HG03432 (cell line): ENCODE measurements at regions not wholly inside any gene's neighbourhood (a gene's known extent, or its start where the extent isn't known, plus 50 kb on each side); places are given as distances from the start of the nearest gene placed in this dataset.

Experiments used
- ATAC-seq: cut with Tn5 transposase; IDR thresholded peaks from one replicate; pipeline ENCODE4 v1.9.1; 2021; ENCODE audit warnings: mild to moderate bottlenecking, moderate library complexity; ENCODE audit not compliant: unreplicated experiment

DNA sequence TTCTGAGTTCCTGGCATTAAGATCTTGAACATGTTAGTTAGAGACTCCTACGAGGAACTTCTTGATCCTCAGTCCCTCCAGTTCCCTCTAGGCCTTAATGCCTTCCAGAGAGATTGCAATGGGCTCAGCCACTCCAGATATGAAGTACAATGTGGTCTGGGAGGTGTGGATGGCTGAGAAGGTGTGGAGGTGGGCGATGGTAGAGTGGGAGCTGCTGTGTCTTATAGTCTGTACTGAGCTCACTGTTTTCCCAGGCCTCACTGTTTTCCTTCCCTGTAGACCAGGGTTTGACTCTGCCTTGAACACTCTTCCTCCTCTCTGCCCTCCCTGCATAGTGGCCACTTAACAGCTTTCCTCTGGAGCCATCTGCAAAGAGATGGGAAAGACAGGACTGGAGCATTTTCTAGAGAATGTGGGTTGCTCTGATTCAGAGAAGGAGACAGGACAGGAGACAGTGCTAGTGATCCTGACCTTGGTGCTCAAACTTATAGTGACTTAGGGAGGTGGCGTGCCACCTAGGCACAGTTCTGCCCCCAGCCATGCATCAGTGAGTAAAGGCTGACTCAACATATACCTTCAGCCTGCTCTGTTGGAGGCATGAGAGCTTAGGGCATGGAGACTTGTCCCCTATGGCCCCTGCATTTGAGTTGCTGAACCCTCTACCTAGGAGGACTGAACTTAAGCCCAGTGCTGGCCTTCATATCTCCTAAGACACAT is 129.7 kb downstream of the TDRD15 start:
- ATAC-seq = no peak

DNA sequence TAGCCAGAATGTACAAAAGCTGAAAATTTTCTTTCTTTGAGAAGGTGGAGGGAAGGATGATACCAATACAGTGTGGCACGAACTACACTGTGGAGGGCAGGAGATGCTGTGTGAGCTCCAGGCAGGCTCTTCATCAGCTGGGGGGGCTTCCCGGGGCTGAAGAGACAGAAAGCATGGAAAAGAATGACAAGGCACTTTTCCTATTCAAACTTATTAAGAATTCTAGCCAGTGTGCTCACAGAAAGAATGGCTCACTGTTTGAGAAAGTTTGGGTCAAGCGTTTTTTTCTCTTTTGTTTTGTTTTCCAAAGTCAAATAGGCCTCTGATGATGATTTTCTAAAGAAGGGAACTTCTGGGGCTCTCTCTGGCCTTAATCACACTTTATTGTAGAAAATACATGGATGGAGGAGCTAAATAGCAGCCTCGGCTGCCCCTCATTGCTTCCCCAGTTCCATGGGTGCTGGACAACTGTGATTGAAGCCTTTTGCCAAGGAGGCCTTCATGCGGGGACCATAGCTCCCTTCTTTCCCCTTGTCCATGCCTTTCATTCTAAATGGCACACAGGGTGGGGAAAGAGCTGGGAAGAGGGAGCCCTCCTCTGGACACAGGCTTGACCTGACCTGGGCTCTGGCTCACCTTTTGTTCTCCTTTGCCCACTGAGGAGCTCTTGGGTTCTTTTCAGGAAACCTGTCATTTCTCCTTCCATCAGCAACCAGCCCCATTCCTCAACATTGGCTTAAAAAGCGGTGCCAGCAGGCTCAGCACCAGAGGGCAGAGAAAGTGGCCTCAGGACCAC is 130.6 kb downstream of the TDRD15 start:
- ATAC-seq = no peak

DNA sequence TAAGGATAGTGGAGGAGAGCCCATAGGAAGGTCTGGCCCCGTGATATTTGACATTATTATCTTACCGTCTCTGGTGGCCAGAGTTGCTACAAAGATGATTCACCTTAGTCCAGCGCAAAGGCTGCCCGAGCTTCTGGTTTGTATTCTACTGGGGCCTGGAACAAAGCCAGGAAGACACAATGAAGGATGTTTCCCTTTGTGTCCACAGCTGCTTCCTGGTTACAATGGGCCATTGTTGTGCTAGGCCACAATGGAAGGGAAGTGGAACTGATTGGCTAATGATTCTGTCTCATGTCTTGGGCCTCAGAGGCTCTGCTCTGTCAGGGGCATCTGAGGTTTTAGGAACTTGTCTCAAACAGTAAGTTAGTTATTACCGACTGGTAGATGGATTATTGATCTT is 132.2 kb downstream of the TDRD15 start:
- peak; percentile 87 for ATAC-seq

DNA sequence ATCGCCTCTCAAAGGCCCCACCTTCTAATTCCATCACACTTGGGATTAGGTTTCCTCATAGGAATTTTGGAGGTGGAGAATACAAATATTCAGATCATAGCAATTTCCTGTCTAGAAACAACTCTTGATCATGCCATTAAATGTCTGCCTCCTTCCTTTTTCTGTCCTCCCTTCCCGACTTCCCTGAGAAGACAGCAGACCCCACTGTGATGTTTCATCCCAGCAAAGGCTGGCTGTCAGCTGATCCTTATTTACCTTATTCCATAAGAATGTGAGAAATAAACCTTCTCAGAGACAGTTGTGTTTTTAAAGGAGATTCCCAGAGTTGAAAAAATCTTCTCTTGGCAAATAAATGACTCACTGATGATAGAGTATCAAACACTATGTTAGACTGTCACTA is 133.9 kb downstream of the TDRD15 start:
- ATAC-seq = no peak

DNA sequence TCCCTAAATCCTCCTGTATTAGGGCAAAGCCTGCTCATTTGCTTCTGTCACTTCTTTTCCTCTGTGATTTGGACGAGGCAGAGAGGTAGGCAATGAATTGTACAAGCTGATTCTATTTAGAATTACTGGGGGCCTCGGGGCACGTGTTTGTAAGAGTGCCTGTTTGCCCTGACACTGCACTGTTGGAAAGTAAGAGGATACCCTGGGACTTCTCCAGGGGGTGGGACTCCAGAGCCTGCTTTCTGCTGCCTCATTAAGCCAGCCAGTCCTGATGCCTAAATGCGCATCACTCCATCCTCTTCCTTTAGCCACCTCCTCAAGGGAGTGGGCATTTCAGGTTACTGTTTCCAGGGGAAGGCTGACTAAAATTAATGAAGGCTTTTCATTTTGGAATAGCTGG is 134.3 kb downstream of the TDRD15 start:
- ATAC-seq = no peak

DNA sequence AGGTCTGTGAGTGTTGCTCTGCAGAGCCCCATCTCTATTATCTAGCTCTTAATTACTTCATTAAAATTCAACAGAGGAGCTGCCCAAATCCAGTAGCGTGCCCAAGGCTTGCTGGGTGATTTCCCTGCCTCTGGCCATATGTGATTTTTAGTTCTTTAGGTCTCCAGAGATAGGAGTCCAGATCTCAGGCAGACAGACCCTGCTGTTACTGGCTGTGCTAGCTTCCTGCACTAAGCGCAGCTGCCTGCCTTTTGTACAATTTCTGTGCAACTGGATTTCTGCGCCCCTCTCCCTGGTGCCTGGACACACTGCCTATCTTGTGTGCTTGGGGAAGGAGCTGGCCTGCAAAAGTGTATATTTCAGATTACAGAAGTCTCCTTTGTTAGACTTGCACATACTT is 136.5 kb downstream of the TDRD15 start:
- ATAC-seq = no peak

DNA sequence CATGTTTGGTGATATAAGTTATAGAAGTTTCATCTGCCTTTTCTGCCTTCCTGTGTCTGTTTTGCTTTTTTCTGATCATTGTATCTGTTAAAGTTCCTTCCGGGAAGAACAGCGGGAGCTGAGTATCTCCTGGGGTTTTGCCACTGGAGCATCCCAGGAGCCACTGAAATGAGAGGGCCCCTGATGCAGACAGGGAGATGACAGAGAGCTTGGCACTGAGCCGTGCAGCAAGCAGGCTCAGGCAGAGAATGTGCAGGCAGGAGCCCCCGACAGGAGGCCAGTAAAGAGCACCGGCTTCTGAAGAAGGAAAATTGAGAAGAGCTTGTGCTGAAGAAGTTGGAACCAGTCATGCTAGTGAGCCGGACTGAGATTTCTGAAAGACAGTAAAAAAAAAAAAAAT is 137.8 kb downstream of the TDRD15 start:
- no peak for ATAC-seq

DNA sequence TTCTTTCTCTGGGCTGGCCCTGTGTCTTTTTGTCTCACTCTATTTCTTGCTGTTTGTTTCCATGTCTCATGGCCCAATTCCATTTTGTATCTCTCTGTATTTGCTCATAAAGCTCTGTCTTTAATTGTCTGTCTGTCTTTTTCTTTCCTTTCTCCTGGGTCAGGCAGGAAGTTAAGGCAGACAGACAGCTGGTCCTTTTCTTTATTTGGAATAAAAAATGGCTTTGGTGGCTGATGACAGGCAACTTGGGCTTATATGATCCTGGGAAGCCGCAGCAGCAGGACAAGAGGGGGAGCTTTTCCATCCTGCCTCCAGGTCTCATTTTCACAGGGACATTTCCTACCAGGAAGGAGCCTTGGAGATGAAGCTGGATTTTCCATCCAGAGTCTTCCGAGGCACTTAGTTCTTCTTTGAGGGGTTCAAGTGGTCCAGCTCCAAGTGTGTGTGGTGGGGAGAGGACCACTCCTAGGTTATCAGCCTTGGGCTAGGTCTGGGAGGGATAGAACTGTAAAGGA is 138.7 kb downstream of the TDRD15 start:
- no peak for ATAC-seq

DNA sequence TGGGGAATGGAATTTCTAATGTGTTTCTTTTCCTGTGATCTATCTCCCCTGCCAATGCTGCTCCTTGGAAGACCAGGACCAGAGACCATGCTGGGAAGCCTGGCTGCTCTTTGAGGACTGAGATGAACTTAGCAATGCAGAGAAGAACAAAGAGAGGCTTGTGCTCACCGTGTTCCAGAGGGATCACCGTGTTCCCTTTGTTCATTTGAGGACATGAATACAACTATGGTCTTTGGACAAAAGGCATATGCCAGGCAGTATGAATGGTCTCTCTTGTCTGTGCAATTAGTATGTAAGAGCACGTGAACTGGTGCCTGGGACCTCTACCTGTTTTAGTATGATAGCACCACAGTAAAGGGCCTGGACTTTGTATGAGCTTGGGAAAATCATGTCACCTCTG is 139.9 kb downstream of the TDRD15 start:
- ATAC-seq = no peak

DNA sequence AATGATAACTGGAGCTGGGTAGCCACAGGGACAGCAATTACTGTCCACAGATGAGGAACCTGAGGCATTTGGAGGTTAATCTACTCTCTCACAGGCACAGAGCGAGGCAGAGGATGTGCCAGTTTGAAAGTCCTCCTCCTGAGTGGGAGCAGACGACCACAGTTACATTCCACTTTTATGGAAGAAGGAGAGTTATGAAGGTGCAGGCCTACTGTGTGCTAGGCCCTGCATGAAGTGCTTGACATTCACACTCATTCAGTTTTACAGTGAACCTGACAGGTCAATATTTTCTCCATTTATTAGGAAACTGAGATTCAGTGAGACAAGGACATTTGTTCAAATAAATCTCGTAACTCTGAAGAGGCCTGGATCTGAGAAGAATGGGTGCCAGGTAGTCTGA is 142.0 kb downstream of the TDRD15 start:
- no peak for ATAC-seq

DNA sequence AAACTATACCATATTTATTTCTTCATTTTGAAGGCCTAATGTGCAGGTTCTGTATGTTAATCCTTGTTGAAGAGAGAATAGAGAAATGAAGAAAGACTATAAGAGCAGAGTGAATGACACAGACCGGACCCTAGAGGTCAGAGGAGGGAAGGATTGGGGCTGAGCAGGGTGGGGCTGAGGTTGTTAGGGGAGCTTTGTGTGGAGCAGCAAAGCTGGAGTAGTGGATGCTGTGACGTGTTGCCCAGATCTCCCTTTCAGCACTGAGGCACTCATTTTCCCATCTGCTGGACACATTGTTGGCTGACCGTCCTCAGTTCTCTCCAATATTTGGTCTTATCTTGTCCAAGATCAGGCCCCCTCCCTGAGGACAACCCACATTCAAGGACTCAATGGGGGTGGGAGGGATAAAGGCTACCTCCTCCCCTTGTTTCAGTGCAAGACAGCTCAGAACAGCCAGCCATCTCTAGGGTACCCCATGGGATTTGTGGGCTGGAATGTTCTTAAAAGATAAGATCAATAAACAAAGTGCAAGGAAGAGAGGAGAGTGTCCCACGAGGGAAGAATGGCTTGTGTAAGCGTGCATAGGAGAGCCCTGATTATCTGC is 143.6 kb downstream of the TDRD15 start:
- no peak for ATAC-seq

DNA sequence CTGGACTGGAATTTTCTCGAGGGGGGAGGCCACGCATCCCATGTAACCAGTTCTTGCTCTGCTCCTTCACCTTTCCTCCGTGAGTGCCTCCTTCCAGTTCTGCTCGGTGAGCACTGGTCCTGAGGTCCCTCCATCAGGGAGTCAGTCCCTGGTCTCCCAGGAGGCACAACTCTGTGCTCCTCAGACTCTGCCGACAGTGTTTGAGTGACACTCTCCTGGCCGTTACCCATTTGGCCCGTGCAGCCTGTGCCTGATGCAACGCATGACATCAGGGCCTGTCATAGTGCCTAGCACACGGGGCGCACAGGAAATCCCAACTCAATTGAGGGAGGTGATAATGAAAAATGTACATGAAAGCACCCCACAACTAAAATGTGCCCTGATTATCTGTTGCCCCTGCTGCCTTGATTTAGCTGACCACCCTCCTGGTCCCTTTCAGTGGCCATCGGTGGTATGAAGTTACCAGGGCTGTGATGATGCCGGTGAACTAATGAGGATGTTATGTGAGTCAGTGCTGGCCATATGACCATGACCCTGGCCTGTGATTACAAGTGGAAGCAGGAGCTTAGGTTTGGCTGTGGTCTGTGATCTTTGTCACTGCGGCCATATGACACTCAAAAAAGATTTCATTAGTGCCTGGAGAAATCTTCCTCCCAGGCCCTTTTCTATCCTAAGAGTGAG is 144.6 kb downstream of the TDRD15 start:
- no peak for ATAC-seq

DNA sequence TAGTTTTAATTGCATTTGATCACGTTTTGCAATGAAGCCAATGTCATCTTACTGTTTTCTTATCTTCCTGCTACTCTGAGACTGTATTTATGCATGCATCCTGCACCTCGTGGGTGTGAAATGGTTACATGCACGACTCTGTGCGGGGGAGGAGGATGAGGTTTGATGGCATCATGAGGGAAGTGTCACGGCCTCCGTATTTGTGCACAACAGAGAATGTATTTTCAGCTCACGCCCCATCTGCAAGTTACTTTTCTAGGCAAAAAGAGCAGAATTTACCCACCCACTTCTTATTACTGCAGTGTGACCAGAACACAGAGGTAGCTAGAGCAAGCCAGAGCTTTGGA is 145.1 kb downstream of the TDRD15 start:
- no peak for ATAC-seq

DNA sequence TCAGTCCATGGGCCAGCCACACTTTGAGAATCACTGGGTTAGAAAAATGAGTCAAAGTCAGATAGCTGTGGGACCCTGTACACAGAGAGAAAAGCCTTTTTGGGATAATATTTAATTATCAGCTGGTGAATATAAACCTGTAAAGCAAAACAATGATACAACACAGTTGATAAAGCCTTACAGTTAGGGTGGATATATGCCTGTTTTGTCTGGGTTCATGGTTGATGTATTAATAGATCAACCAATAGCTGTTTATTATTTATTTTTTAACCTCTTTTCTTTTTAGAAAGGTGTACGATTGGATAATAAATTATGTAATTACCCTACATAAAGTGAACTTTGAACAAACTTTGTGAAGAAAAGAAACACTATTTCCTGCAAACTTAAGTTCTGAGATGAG is 145.6 kb downstream of the TDRD15 start:
- no peak for ATAC-seq

DNA sequence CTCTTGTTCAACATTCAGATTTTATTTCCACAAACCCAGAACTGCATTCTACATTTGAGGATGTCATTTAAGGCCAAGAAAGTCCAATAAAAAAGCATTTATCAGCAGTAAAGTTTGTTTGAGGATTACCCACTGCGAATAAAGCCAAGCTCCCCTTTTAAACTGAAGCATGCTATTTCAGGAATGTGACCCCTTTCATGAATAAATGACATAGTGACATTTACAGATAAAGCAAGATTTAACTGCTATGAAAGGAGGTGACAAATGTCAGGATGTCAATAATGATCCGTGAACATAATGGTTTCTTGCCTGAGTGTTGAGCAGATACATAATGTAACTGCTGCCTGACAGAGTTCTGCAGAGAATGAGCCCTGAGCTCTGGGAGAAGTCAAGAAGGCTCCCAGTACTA is 146.3 kb downstream of the TDRD15 start:
- ATAC-seq = no peak

DNA sequence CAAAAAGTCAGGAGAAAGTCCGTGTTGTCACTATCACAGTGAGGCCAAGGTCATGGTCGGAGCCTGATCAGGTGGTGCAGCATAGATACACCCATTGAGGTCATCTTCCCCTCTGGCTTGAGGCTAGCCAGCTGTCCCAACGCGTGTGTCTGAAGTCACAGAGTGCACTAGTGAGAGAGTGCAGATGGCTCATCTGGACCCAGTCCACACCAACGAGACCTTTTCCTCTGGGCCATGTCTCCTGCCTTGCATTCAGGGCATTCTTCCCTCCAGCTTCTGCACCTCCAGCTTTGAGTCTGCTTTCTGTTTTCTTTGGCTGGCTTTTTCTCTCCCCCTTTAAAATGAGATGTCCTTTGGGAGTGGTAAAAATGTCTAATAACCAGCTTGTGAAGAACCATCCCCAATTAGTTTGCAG is 146.9 kb downstream of the TDRD15 start:
- no peak for ATAC-seq

DNA sequence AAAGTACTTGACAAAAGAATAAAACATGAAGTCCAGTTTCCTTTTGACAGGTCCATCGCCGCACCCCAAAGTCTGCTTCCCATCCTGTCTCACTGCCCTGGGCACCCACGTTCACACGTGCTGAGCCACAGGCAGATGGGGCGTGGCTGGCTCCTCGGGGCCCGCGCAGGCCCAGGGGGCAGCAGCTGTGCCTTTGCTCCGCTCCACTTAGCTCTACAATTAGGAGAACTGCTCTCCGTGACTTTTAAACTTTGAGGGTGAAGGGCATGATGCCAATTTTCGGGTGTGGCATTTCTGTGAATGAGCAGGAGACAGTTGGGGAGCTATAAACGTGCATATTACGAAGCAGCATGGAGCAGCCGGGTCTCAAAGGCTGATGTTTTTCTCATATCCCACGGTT is 152.4 kb downstream of the TDRD15 start:
- ATAC-seq = no peak

DNA sequence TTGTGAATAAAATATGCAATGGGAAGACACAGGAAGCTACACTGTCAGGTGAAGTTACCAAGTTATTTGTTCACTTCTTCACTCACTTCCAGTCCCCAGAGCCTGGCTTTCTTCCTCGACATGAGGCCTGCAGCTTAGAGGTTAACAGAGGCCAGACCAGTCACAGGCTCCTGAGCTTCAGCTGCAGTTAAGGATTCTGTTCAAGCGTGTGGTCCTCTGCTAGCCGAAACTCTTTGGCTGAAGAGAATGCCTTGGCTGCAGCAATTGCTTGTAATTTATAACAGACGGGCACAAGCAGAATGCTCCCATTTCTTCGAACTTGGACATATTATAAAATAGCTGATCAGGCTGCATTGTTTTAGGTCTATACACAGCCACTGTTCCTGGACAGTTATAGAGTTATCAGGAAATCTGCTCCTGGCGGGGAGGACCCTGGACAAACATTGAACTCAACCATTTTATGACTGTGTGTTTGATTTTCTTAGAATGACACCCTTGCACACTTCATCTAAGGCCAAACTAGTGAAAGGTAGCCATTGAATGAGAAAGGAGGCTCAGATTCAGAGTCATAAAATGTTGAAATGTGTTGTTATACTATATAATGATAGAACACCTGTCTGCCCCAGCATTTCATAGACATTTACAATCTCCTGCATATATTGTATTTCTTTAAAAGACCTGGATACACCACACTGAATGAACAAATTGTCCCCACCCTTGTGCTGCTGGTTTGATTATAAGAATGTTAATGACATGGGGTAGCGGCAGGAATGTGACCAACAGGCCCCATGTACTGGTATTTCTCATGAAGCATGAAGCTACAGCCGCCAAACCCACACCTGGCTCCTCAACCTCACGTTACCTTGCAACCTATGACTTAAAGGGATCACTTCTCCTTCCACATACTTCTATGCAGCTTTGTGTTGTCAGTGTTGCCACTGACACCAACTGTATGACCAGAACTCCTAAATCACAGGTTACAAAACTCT is 153.6 kb downstream of the TDRD15 start:
- ATAC-seq = no peak

DNA sequence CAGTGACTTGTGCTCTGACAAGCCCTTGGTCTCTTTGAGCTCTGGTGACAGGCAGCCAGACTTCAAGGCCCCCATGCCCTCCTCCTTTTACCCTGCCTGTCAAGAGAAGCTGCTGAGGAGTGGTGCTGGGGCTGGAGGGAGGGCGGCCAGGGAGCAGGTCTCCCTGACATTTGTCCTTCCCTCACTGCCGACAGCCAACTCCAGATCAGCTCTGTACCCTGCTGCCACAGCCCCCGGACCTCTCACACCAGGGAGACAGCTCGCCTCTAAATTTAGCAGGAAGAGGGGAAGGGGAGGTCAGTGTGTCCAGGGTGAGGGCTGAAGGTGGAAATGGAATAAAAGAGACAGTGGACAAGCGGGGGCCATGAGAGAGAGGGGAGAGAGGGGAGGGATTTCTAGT is 155.8 kb downstream of the TDRD15 start:
- ATAC-seq = no peak

DNA sequence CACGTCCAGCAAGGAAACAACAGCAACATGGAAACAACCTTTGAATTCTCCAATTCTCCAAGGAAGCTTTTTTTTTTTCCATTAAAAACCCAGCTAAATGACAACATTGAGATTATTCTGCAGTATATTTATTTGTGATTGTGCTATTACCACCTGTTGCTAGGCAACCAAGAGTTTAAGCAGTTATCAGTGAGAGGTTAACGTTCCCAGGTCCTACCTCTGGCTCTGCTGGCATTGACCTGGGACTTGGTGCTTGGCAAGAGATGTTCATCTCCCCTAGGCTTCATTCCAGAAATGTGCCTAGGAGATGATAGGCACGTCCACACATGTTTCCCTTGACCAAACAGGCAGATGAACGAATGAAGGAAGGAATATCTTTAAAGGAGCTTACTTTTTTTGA is 157.0 kb downstream of the TDRD15 start:
- ATAC-seq = no peak
